ENCODE measurements at regions not wholly inside any gene's neighbourhood (a gene's known extent, or its start where the extent isn't known, plus 50 kb on each side); places are given as distances from the start of the nearest gene placed in this dataset.

- TF ChIP-seq KLF1 (tag; IDR thresholded peaks at IDR 0.05) = no peak
- peak in 1 of 2 experiments; percentile 2; a peak in 1 of 4 replicates for TF ChIP-seq RAD21 (CRISPR knock-in tag; conservative IDR thresholded peaks at IDR 0.05 in 1 of 2, IDR thresholded peaks at IDR 0.05 in 1 of 2)
- peak; percentile 93 for TF ChIP-seq FOSL1 (tag; conservative IDR thresholded peaks at IDR 0.05)
- peak; percentile 33; the same call in 1 of the 2 replicates for TF ChIP-seq NCOR1 (IDR thresholded peaks at IDR 0.05)
- TF ChIP-seq ZBTB43 (CRISPR knock-in tag; IDR thresholded peaks at IDR 0.05) = no peak
- no peak for TF ChIP-seq JUND (IDR thresholded peaks at IDR 0.05; ENCODE audit: borderline replicate concordance, low read depth, low read length)
- TF ChIP-seq JUND (tag; IDR thresholded peaks at IDR 0.05; ENCODE audit: borderline replicate concordance, low read depth, low read length) = peak; percentile 42; the same call in 1 of the 3 replicates
- peak; percentile 62 for TF ChIP-seq MAFG (tag; conservative IDR thresholded peaks at IDR 0.05)
- TF ChIP-seq PTRF (tag; IDR thresholded peaks at IDR 0.05) = no peak
These were observed 55.3 kb upstream of the TMEM163 start (continued) for GRCh38 chr2:134773759-134774742.
